HL-60 (cell line): ENCODE measurements at regions not wholly inside any gene's neighbourhood (a gene's known extent, or its start where the extent isn't known, plus 50 kb on each side); places are given as distances from the start of the nearest gene placed in this dataset.
A peak's percentile ranks its signal among the peaks of the same experiment; 100 is the strongest.

Experiments
- DNase-seq, 2 experiments: peaks; one replicate each; pipeline ENCODE4 v3.0.0-alpha.2; 2010 to 2020; ENCODE audit warnings: low read depth in 1 of 2, low spot score in 1 of 2
- H3K27ac ChIP-seq: fragments of 250-450 bp; sonication (Bioruptor Pico); replicated peaks from 2 replicates; pipeline ENCODE4 v1.5.1; 2020; ENCODE audit warnings: mild to moderate bottlenecking, moderate library complexity
- H3K27me3 ChIP-seq: fragments of 250-450 bp; sonication (Bioruptor Pico); 2 replicates; pipeline ENCODE4 v1.5.1; 2021; ENCODE audit warnings: mild to moderate bottlenecking, moderate library complexity; ENCODE audit not compliant: insufficient read depth, poor library complexity, severe bottlenecking
- H3K4me3 ChIP-seq: replicated peaks from 2 replicates; pipeline ENCODE4 v1.5.1; 2011; ENCODE audit warnings: mild to moderate bottlenecking, control low read depth, low read length; ENCODE audit not compliant: insufficient read depth
- GABPA ChIP-seq: IDR thresholded peaks from 2 replicates; pipeline ENCODE4 v1.6.1; 2012; ENCODE audit warnings: low read depth
- POLR2AphosphoS5 ChIP-seq: IDR thresholded peaks from 2 replicates; pipeline ENCODE4 v1.6.1; 2012; ENCODE audit warnings: low read depth
- SPI1 ChIP-seq: IDR thresholded peaks from 2 replicates; pipeline ENCODE4 v1.6.1; 2012; ENCODE audit warnings: low read depth, mild to moderate bottlenecking, borderline replicate concordance
- TF ChIP-seq, protein P1 (sequence below): IDR thresholded peaks from 2 replicates; pipeline ENCODE4 v1.6.1; 2012; ENCODE audit warnings: low read depth; ENCODE audit not compliant: insufficient replicate concordance
- TF ChIP-seq, protein P2 (sequence below): IDR thresholded peaks from one replicate; pipeline ENCODE4 v1.5.1; 2011; ENCODE audit warnings: low read length, control low read depth, inconsistent platforms; ENCODE audit not compliant: insufficient read depth

DNA sequence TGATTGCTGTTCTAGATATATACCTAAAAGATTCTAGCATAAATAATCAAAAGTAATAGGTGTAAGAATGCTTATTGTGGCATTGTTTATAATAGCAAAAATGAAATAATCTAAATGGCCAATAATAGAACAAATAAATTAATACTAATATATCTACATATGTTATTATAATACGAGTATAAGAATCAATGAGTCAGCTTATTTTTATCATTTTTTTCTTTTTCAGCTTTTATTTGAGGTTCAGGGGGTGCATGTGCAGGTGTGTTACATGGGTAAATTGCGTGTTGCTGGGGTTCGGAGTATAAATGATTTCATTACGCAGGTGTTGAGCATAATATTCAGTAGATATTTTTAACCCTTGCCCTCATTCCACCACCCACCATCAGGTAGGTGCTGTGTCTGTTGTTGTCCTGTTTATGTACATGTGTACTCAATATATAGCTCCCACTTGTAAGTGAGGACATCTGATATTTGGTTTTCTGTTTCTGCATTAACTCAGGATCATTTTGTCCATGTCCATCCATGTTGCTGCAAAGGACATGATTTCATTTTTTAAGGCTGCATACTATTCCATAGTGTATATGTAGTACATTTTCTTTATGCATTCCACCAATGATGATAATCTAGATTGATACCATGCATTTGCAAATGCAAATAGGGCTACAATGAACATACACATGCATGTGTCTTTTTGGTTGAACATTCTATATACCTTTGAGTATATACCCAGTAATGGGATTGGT is 122.2 kb upstream of the GMNC start:
- no peak for DNase-seq
- TF ChIP-seq, protein P1, sequence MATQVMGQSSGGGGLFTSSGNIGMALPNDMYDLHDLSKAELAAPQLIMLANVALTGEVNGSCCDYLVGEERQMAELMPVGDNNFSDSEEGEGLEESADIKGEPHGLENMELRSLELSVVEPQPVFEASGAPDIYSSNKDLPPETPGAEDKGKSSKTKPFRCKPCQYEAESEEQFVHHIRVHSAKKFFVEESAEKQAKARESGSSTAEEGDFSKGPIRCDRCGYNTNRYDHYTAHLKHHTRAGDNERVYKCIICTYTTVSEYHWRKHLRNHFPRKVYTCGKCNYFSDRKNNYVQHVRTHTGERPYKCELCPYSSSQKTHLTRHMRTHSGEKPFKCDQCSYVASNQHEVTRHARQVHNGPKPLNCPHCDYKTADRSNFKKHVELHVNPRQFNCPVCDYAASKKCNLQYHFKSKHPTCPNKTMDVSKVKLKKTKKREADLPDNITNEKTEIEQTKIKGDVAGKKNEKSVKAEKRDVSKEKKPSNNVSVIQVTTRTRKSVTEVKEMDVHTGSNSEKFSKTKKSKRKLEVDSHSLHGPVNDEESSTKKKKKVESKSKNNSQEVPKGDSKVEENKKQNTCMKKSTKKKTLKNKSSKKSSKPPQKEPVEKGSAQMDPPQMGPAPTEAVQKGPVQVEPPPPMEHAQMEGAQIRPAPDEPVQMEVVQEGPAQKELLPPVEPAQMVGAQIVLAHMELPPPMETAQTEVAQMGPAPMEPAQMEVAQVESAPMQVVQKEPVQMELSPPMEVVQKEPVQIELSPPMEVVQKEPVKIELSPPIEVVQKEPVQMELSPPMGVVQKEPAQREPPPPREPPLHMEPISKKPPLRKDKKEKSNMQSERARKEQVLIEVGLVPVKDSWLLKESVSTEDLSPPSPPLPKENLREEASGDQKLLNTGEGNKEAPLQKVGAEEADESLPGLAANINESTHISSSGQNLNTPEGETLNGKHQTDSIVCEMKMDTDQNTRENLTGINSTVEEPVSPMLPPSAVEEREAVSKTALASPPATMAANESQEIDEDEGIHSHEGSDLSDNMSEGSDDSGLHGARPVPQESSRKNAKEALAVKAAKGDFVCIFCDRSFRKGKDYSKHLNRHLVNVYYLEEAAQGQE = no peak
- TF ChIP-seq, protein P2, sequence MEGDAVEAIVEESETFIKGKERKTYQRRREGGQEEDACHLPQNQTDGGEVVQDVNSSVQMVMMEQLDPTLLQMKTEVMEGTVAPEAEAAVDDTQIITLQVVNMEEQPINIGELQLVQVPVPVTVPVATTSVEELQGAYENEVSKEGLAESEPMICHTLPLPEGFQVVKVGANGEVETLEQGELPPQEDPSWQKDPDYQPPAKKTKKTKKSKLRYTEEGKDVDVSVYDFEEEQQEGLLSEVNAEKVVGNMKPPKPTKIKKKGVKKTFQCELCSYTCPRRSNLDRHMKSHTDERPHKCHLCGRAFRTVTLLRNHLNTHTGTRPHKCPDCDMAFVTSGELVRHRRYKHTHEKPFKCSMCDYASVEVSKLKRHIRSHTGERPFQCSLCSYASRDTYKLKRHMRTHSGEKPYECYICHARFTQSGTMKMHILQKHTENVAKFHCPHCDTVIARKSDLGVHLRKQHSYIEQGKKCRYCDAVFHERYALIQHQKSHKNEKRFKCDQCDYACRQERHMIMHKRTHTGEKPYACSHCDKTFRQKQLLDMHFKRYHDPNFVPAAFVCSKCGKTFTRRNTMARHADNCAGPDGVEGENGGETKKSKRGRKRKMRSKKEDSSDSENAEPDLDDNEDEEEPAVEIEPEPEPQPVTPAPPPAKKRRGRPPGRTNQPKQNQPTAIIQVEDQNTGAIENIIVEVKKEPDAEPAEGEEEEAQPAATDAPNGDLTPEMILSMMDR = no peak
- TF ChIP-seq POLR2AphosphoS5 = no peak
- TF ChIP-seq SPI1 = no peak
- TF ChIP-seq GABPA = no peak
- H3K4me3 ChIP-seq = no peak overlapping the region

DNA sequence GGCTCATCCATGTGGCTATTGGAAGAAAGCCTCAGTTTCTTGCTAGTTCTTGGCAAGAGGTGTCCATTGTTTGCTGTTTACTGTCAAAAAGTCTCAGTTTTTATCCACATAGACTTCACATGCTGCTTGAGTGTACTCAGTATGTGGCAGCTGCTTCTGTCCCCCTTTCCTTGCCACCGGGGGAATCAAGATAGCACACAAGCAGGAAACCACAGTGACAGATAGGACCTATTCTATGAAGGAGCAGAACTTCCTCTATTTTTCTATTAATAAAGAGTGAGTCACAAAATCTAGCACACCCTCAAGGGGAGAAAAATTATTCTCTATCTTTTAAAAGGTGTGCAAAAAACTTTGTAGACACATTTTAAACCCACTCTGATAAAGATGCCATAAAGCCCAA is 121.4 kb upstream of the GMNC start:
- no peak overlapping the region for H3K4me3 ChIP-seq
- H3K27me3 ChIP-seq = no peaks in the 10 kb centered on the region
- TF ChIP-seq, protein P1 = no peak
- TF ChIP-seq SPI1 = peak; percentile 27; the same call in 1 of the 2 replicates
- peak; percentile 42; the same call in 1 of the 2 replicates for TF ChIP-seq POLR2AphosphoS5
- peak in 1 of 2 experiments; percentile 43 for DNase-seq
- H3K27ac ChIP-seq = no peak overlapping the region

More for the DNA sequence above, 122.2 kb upstream of the GMNC start:
- no peak overlapping the region for H3K27ac ChIP-seq
- H3K27me3 ChIP-seq = no peaks in the 10 kb centered on the region

DNA sequence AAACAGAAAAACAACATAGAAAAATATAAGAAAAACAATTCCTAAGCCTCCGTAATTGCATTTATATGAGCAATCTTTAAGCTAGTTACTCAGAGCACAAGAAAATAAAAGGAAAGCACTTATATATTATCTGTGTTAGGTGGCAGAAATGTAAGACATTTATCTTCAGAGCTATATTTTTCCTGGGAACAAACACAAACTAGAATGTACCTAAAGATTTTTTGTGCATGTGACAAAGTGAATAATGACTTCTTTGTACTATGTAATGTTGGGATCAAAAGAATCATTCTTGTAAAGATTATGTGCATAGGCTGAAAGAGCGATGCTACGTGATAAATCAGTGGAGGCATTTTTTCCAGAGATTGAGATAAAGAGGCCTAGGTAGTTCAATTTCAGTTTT is 111.3 kb upstream of the GMNC start:
- no peak for TF ChIP-seq GABPA
- TF ChIP-seq, protein P2 = no peak
- no peak for TF ChIP-seq SPI1
- TF ChIP-seq, protein P1 = no peak
- TF ChIP-seq POLR2AphosphoS5 = no peak
- no peaks in the 10 kb centered on the region for H3K27me3 ChIP-seq
- no peak overlapping the region for H3K4me3 ChIP-seq
- H3K27ac ChIP-seq = no peak overlapping the region
- DNase-seq = no peak
